ENCODE measurements at regions not wholly inside any gene's neighbourhood (a gene's known extent, or its start where the extent isn't known, plus 50 kb on each side); places are given as distances from the start of the nearest gene placed in this dataset.

DNA sequence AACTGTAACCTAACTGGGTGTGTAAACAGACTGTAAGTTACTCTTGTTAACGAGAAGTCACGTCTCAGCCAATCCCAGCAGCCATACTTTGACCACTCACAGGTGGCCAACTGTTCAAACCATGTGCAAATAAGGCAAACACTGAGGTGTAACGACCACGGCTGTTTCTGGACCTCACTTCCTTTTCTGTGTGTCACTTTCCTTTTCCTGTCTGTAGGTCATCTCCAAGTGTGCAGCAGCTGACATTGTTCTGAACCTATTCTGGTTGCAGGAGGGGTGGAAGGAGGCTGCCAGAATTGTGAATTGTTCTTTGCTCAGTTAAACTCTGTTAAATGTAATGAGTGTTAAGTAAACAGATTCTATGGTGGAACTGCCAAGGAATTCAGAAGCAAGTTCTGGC, 627.4 kb downstream of the KCNJ2 start:
- TF ChIP-seq CTCF (IDR thresholded peaks at IDR 0.05; ENCODE audit: insufficient read depth, low read depth, low read length), result no peak
- DNase-seq (ENCODE audit: low read depth), result no peak
- H3K4me3 ChIP-seq (ENCODE audit: low read depth, low read length), result no peak overlapping the region

DNA sequence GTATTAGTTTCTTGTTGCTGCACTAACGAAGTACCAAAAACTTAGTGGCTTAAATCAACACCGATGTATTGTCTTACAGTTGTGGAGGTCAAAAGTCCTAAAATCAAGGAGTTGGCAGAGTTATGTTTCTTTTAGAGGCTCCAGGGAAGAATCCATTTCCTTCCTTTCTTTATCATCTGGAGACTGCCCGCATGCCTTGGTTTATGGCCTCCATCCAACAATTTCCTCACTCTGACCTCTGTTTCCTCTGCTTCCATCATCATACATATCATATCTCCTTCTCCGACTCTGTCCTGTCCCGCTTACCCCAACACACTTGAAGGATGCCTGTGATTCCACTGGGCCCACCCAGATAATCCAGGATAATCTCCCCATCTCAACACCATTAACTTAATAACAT, 627.8 kb downstream of the KCNJ2 start:
- no peak overlapping the region for H3K4me3 ChIP-seq (ENCODE audit: low read depth, low read length)
- TF ChIP-seq CTCF (IDR thresholded peaks at IDR 0.05; ENCODE audit: insufficient read depth, low read depth, low read length), result no peak
- DNase-seq (ENCODE audit: low read depth), result no peak

GRCh38 chr17:70804161-70804560, 634.8 kb downstream of the KCNJ2 start:
- DNase-seq (ENCODE audit: low read depth), result no peak
- TF ChIP-seq CTCF (IDR thresholded peaks at IDR 0.05; ENCODE audit: insufficient read depth, low read depth, low read length), result no peak
- no peak overlapping the region for H3K4me3 ChIP-seq (ENCODE audit: low read depth, low read length)

DNA sequence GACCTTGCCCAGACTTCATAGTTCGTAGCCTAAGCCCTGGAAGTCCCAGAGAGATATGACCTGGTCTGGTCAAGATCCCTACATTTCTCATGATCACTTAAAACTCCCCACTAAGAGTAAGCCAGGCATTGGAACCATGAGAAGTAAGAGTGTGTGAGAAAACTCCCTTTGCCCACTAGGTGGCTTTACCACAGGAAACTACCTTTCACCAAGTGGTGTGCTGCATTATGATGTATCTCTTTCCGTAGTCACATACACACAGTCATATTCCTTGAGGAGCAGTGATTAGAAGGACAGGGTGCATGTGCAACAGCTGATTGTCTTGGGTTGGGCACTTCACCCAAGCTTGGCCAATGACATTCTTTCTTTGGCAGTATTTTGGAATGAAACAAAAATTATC, 639.3 kb downstream of the KCNJ2 start:
- TF ChIP-seq CTCF (IDR thresholded peaks at IDR 0.05; ENCODE audit: insufficient read depth, low read depth, low read length), result no peak
- DNase-seq (ENCODE audit: low read depth), result no peak
- no peak overlapping the region for H3K4me3 ChIP-seq (ENCODE audit: low read depth, low read length)

GRCh38 chr17:70810609-70811008, 641.3 kb downstream of the KCNJ2 start:
- no peak overlapping the region for H3K4me3 ChIP-seq (ENCODE audit: low read depth, low read length)
- TF ChIP-seq CTCF (IDR thresholded peaks at IDR 0.05; ENCODE audit: insufficient read depth, low read depth, low read length), result no peak
- no peak for DNase-seq (ENCODE audit: low read depth)

- no peak for TF ChIP-seq CTCF (IDR thresholded peaks at IDR 0.05; ENCODE audit: insufficient read depth, low read depth, low read length)
- peak; percentile 18 for DNase-seq (ENCODE audit: low read depth)
- H3K4me3 ChIP-seq (ENCODE audit: low read depth, low read length), result no peak overlapping the region
Measured at GRCh38 chr17:70813355-70813930, 644.1 kb downstream of the KCNJ2 start.

GRCh38 chr17:70819183-70819582, 649.9 kb downstream of the KCNJ2 start:
- DNase-seq (ENCODE audit: low read depth), result no peak
- no peak for TF ChIP-seq CTCF (IDR thresholded peaks at IDR 0.05; ENCODE audit: insufficient read depth, low read depth, low read length)
- no peak overlapping the region for H3K4me3 ChIP-seq (ENCODE audit: low read depth, low read length)

All from fibroblast of villous mesenchyme (primary cell).